OCI-LY1 (cell line): ENCODE measurements at regions not wholly inside any gene's neighbourhood (a gene's known extent, or its start where the extent isn't known, plus 50 kb on each side); places are given as distances from the start of the nearest gene placed in this dataset.

Source experiments
- H2AFZ ChIP-seq: fragments of 200-600 bp; sonication (generic), shearing (Covaris generic); 2 replicates; pipeline ENCODE4 v1.6.0; 2014; ENCODE audit warnings: antibody characterized with exemption, mild to moderate bottlenecking, low read length
- H3F3A ChIP-seq: fragments of 200-600 bp; sonication (generic), shearing (Covaris generic); 2 replicates; pipeline ENCODE4 v1.6.0; 2014; ENCODE audit warnings: mild to moderate bottlenecking, antibody characterized with exemption, low read length, moderate library complexity; ENCODE audit not compliant: insufficient read depth
- H3K27ac ChIP-seq: fragments of 200-600 bp; sonication (generic); 2 replicates; pipeline ENCODE4 v1.5.1; 2014; ENCODE audit warnings: low read length, mixed run types, mild to moderate bottlenecking, low read depth; ENCODE audit not compliant: poor library complexity, severe bottlenecking
- H3K27me3 ChIP-seq: fragments of 200-600 bp; sonication (generic); 2 replicates; pipeline ENCODE4 v1.6.0; 2014; ENCODE audit warnings: antibody characterized with exemption, mild to moderate bottlenecking, low read length, moderate library complexity; ENCODE audit not compliant: insufficient read depth
- H3K36me3 ChIP-seq: fragments of 200-600 bp; sonication (generic); 2 replicates; pipeline ENCODE4 v1.6.1; 2014; ENCODE audit warnings: mild to moderate bottlenecking, antibody characterized with exemption, low read length, moderate library complexity, mixed read lengths; ENCODE audit not compliant: insufficient read depth
- H3K4me1 ChIP-seq: fragments of 200-600 bp; sonication (generic); 2 replicates; pipeline ENCODE4 v1.5.1; 2014; ENCODE audit warnings: mild to moderate bottlenecking, low read length, moderate library complexity; ENCODE audit not compliant: insufficient read depth, severe bottlenecking
- H3K4me2 ChIP-seq: fragments of 200-600 bp; sonication (generic), shearing (Covaris generic); 2 replicates; pipeline ENCODE4 v1.6.1; 2014; ENCODE audit warnings: low read length
- H3K4me3 ChIP-seq: fragments of 200-600 bp; sonication (generic); 2 replicates; pipeline ENCODE4 v1.5.1; 2014; ENCODE audit warnings: low read length, low read depth, mild to moderate bottlenecking, mixed read lengths; ENCODE audit not compliant: poor library complexity, severe bottlenecking
- H3K79me2 ChIP-seq: fragments of 200-600 bp; shearing (Covaris generic); 2 replicates; pipeline ENCODE4 v1.6.1; 2016; ENCODE audit warnings: mixed run types, low read length, mixed read lengths; ENCODE audit not compliant: insufficient read depth
- H3K9ac ChIP-seq: fragments of 200-600 bp; sonication (generic), shearing (Covaris generic); 2 replicates; pipeline ENCODE4 v1.6.1; 2014; ENCODE audit warnings: mild to moderate bottlenecking, low read length, mixed read lengths
- H3K9me2 ChIP-seq: fragments of 200-600 bp; sonication (generic), shearing (Covaris generic); 2 replicates; pipeline ENCODE4 v1.6.1; 2014; ENCODE audit warnings: low read depth, mild to moderate bottlenecking, low read length, mixed read lengths
- H3K9me3 ChIP-seq: fragments of 200-600 bp; shearing (Covaris generic); 2 replicates; pipeline ENCODE4 v1.6.1; 2014; ENCODE audit warnings: low read length, mixed read lengths
- H4K20me1 ChIP-seq: fragments of 200-600 bp; sonication (generic), shearing (Covaris generic); 2 replicates; pipeline ENCODE4 v1.6.0; 2016; ENCODE audit warnings: mild to moderate bottlenecking, low read length; ENCODE audit not compliant: insufficient read depth
- EZH2 ChIP-seq: fragments of 200-600 bp; sonication (generic), shearing (Covaris generic); IDR thresholded peaks from 2 replicates; pipeline ENCODE4 v1.8.0; 2017; ENCODE audit warnings: borderline replicate concordance, mixed run types, mild to moderate bottlenecking, antibody characterized with exemption, low read length, moderate library complexity, mixed read lengths
- TF ChIP-seq, protein P1 (sequence below): fragments of 200-600 bp; sonication (generic), shearing (Covaris generic); IDR thresholded peaks from 2 replicates; pipeline ENCODE4 v1.5.1; 2017; ENCODE audit warnings: mild to moderate bottlenecking, antibody characterized with exemption, low read length, moderate library complexity, mixed read lengths

DNA sequence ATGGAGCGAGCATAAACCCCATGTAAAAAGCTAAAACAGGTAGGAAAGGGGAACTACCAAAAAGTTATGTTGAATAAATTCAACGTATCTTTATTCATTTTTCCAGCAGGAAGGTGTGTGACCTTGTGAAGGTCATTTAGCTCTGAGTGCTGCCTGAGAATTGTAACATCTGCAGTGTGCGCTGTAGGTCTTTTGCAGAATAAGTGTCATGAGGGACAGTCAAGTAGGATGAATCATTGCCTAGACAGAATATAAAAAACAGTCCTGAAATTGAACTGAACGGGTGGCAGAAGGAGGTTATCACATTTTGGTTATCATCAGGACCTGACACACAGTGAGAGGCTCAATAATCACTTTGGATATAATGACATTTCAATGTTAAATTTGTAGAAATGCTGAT lies 334.8 kb upstream of the NOVA1 start:
- H4K20me1 ChIP-seq = no peaks in the 10 kb centered on the region

DNA sequence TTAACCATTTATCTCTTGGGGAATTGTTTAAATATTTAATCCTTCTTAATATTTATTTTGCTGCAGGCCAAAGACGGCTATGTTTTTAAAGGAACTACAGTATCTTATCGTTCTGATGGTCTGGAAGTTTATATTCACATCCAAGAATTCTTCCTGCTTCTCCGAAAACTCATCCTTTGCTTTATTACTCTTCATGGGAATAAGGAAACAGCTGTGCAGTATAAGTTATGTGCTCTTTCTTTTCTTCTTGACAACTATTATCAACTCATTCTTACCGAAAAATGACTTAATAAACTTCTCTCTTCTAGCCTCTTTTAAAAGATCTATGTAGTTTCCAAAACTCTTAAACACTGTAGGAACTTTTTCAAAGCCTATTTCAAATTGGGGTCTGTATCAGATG lies 335.6 kb upstream of the NOVA1 start:
- H3K4me2 ChIP-seq = no peak overlapping the region
- H3K4me3 ChIP-seq = no peak overlapping the region
- H3K27me3 ChIP-seq = no peaks in the 10 kb centered on the region
- no peaks in the 10 kb centered on the region for H4K20me1 ChIP-seq
- TF ChIP-seq, protein P1, sequence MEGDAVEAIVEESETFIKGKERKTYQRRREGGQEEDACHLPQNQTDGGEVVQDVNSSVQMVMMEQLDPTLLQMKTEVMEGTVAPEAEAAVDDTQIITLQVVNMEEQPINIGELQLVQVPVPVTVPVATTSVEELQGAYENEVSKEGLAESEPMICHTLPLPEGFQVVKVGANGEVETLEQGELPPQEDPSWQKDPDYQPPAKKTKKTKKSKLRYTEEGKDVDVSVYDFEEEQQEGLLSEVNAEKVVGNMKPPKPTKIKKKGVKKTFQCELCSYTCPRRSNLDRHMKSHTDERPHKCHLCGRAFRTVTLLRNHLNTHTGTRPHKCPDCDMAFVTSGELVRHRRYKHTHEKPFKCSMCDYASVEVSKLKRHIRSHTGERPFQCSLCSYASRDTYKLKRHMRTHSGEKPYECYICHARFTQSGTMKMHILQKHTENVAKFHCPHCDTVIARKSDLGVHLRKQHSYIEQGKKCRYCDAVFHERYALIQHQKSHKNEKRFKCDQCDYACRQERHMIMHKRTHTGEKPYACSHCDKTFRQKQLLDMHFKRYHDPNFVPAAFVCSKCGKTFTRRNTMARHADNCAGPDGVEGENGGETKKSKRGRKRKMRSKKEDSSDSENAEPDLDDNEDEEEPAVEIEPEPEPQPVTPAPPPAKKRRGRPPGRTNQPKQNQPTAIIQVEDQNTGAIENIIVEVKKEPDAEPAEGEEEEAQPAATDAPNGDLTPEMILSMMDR = no peak
- no peak for TF ChIP-seq EZH2
- no peaks in the 10 kb centered on the region for H3K4me1 ChIP-seq
- no peaks in the 10 kb centered on the region for H3K79me2 ChIP-seq
- H3K9ac ChIP-seq = no peak overlapping the region
- no peaks in the 10 kb centered on the region for H3K9me2 ChIP-seq
- H3K9me3 ChIP-seq = no peaks in the 10 kb centered on the region
- H3K36me3 ChIP-seq = no peaks in the 10 kb centered on the region
- H3K27ac ChIP-seq = no peak overlapping the region
- no peaks in the 10 kb centered on the region for H3F3A ChIP-seq
- H2AFZ ChIP-seq = no peak overlapping the region

More for the DNA sequence above, 334.8 kb upstream of the NOVA1 start:
- H3K4me1 ChIP-seq = no peaks in the 10 kb centered on the region
- H2AFZ ChIP-seq = no peak overlapping the region
- H3K9me3 ChIP-seq = no peaks in the 10 kb centered on the region
- no peak overlapping the region for H3K9ac ChIP-seq
- H3K79me2 ChIP-seq = no peaks in the 10 kb centered on the region
- H3K36me3 ChIP-seq = no peaks in the 10 kb centered on the region
- TF ChIP-seq, protein P1 = no peak
- TF ChIP-seq EZH2 = no peak
- H3F3A ChIP-seq = no peaks in the 10 kb centered on the region
- H3K9me2 ChIP-seq = no peaks in the 10 kb centered on the region
- H3K27me3 ChIP-seq = no peaks in the 10 kb centered on the region
- H3K4me3 ChIP-seq = no peak overlapping the region
- H3K27ac ChIP-seq = no peak overlapping the region
- H3K4me2 ChIP-seq = no peak overlapping the region

- Histone ChIP-seq H3K4me2 (no peak overlapping the region), H3K4me1 (no peaks in the 10 kb centered on the region), H3K27ac (no peak overlapping the region), H3K9me2 (no peaks in the 10 kb centered on the region), H2AFZ (no peak overlapping the region), H3K27me3 (no peaks in the 10 kb centered on the region), H3K9me3 (no peaks in the 10 kb centered on the region), H3F3A (no peaks in the 10 kb centered on the region), H3K9ac (no peak overlapping the region), H3K4me3 (no peak overlapping the region), H3K79me2 (no peaks in the 10 kb centered on the region), H4K20me1 (no peaks in the 10 kb centered on the region), H3K36me3 (no peaks in the 10 kb centered on the region)
- TF ChIP-seq, protein P1 = no peak
- no peak for TF ChIP-seq EZH2
Measured at GRCh38 chr14:26934151-26934550, 336.3 kb upstream of the NOVA1 start.
